ENCODE measurements at regions not wholly inside any gene's neighbourhood (a gene's known extent, or its start where the extent isn't known, plus 50 kb on each side); places are given as distances from the start of the nearest gene placed in this dataset.

GRCh38 chr20:20843982-20844381, 131.5 kb upstream of the RALGAPA2 start:
- Histone ChIP-seq H3K9me3 (no peaks in the 10 kb centered on the region), H3K27ac (no peak overlapping the region), H3K36me3 (no peaks in the 10 kb centered on the region), H3K27me3 (peaks cover 0 to 38% (median 11%) of the 10 kb centered on the region in 7 donors), H3K4me3 (no peak overlapping the region), H3K4me1 (no peaks in the 10 kb centered on the region)
- intact Hi-C loops (cut with DNase I), result no loop called here
- WGBS, 2 donors, result 12 to 17% methylated on average over 6 of the region's 6 CpGs
- ATAC-seq (no peak), DNase-seq (no peak)
- TF ChIP-seq, protein P1, sequence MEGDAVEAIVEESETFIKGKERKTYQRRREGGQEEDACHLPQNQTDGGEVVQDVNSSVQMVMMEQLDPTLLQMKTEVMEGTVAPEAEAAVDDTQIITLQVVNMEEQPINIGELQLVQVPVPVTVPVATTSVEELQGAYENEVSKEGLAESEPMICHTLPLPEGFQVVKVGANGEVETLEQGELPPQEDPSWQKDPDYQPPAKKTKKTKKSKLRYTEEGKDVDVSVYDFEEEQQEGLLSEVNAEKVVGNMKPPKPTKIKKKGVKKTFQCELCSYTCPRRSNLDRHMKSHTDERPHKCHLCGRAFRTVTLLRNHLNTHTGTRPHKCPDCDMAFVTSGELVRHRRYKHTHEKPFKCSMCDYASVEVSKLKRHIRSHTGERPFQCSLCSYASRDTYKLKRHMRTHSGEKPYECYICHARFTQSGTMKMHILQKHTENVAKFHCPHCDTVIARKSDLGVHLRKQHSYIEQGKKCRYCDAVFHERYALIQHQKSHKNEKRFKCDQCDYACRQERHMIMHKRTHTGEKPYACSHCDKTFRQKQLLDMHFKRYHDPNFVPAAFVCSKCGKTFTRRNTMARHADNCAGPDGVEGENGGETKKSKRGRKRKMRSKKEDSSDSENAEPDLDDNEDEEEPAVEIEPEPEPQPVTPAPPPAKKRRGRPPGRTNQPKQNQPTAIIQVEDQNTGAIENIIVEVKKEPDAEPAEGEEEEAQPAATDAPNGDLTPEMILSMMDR (IDR thresholded peaks at IDR 0.05), result no peak

DNA sequence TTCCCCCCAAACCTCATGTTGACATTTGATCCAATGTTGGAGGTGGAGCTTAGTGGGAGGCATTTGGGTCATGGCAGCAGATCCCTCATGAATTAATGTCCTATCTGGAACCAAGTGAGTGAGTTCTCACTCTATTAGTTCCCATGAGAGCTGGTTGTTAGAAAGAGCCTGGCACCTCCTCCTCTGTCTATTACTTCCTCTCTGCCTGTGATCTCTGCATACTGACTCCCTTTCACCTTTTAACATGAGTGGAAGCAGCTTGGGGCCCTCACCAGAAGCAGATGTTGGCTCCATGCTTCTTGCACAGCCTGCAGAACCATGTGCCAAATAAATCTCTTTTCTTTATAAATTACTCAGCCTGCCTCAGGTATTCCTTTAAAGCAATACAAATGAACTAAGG, 127.3 kb upstream of the RALGAPA2 start:
- Histone ChIP-seq H3K27ac (no peak overlapping the region), H3K4me1 (peaks cover 0 to 7% (median 4%) of the 10 kb centered on the region in 9 donors), H3K9me3 (no peaks in the 10 kb centered on the region), H3K27me3 (peaks cover 0 to 39% (median 19%) of the 10 kb centered on the region in 7 donors), H3K36me3 (no peaks in the 10 kb centered on the region), H3K4me3 (no peak overlapping the region)
- no peak for DNase-seq
- TF ChIP-seq, protein P1 (IDR thresholded peaks at IDR 0.05), result no peak
- no peak for ATAC-seq
- intact Hi-C loops (cut with DNase I), result loop anchor here in 5 of 10 donors (2.0 to 10.0 kb wide), 8 partner anchors 395 to 775 kb away; no protein-coding TSS in a partner anchor

DNA sequence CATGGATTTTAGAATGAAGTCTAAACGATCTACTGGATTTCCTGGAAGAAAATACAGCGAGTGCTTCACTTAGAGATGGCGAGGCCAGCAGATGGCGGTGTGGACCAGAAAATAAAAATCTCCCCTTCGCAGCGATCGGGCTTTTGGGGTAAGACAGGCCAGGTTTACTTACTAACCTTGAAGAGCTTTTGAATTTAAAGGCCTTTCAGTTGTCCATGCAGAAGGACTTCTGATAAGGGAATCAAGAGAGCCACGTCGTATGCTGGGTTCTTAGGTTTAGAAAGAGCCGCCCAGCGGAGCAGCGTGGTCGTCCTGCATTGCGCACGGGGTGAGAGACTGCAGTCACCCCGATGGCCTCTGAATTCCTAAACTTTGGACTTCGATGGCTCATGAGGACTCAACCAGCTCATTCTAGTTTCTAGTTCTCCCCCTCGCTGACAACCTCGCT, 125.2 kb upstream of the RALGAPA2 start:
- peak; percentile 40 to 41 for DNase-seq
- intact Hi-C loops (cut with DNase I), result loop anchor here in 6 of 10 donors (2.0 to 10.0 kb wide), 9 partner anchors 397 to 777 kb away; no protein-coding TSS in a partner anchor
- peak in 4 of 8 donors; percentile 34 to 54 (median 52) for ATAC-seq
- Histone ChIP-seq H3K27me3 (peaks cover 0 to 48% (median 24%) of the 10 kb centered on the region in 7 donors), H3K9me3 (no peaks in the 10 kb centered on the region), H3K36me3 (no peaks in the 10 kb centered on the region), H3K4me3 (peak overlapping the region in 9 of 10 donors; percentile 3 to 39 (median 21)), H3K4me1 (peaks cover 0 to 7% (median 4%) of the 10 kb centered on the region in 9 donors), H3K27ac (no peak overlapping the region)
- whole genome bisulfite sequencing, 2 donors, result 15 to 24% methylated on average over 19 of the region's 19 CpGs
- TF ChIP-seq, protein P1 (IDR thresholded peaks at IDR 0.05), result peak; percentile 32 to 82 (median 72)

DNA sequence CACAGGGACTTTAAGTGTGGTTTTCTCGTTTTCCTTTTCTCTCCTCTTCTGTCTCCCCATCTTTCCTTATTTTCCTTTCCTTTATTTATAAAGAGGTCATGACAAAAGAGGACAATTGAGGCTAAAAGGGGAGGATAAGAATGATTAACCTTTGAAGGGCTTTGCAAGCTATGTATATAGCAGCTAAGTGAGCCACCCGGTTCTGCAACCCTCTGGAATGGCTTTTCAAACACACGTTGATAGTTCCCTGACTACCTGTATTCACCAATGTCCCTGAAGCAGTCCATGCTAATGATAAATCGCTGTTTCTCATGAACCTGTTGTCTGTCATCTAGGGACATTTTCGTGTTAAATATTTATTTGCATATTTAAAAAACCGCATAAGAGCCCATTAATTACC, 124.4 kb upstream of the RALGAPA2 start:
- Histone ChIP-seq H3K9me3 (no peaks in the 10 kb centered on the region), H3K4me1 (peaks cover 0 to 7% (median 4%) of the 10 kb centered on the region in 9 donors), H3K4me3 (no peak overlapping the region), H3K27ac (no peak overlapping the region), H3K36me3 (no peaks in the 10 kb centered on the region), H3K27me3 (peaks cover 0 to 47% (median 24%) of the 10 kb centered on the region in 7 donors)
- intact Hi-C loops (cut with DNase I), result loop anchor here in 6 of 10 donors (2.0 to 10.0 kb wide), 8 partner anchors 398 to 778 kb away; no protein-coding TSS in a partner anchor
- TF ChIP-seq, protein P1 (IDR thresholded peaks at IDR 0.05), result no peak
- 60 to 65% methylated on average over 6 of the region's 6 CpGs for whole genome bisulfite sequencing, 2 donors
- ATAC-seq, result no peak
- DNase-seq, result no peak
